ENCODE measurements at regions not wholly inside any gene's neighbourhood (a gene's known extent, or its start where the extent isn't known, plus 50 kb on each side); places are given as distances from the start of the nearest gene placed in this dataset.
"Not testable (repeated sequence)": the region's sequence is repeated elsewhere in the genome, so short reads cannot be mapped to it uniquely, and the experiment has no call there.

DNA sequence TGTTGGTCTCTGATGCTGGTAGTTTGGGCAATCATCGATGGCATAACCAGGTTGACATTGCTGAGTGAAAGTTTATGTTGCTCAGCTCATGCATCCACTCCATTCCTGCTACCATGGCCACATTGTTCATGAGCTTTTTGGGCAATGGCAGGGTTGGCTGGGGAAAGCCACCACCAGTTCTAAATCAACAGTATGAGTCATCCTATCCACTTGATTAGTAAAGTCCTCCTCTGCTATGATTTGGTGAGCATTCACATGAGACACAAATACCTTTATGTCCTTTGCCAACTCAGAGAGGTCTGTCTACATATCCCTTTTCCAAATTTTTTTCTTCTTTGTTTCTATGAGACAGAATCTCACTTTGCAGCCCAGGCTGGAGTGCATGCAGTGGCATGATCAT, 129.7 kb upstream of the FBN2 start:
- DNase-seq (ENCODE audit: low read depth): no peak

DNA sequence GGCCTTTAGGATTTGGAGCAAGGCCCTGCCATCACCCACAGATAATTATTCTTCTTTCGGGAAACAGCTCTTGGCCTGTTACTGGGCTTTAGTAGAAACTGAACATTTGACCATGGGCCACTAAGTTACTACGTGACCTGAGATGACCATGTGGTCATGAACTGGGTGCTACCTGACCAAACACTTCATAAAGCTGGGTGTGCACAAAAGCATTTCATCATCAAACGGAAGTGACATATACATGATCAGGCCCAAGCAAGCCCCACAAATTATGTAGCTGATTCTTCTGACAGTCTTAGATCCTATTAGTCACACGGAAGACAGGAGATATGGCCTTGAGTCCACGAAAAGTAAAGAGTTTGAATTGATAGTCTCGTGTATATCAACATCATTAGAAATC, 130.9 kb upstream of the FBN2 start:
- no peak for DNase-seq (ENCODE audit: low read depth)

DNA sequence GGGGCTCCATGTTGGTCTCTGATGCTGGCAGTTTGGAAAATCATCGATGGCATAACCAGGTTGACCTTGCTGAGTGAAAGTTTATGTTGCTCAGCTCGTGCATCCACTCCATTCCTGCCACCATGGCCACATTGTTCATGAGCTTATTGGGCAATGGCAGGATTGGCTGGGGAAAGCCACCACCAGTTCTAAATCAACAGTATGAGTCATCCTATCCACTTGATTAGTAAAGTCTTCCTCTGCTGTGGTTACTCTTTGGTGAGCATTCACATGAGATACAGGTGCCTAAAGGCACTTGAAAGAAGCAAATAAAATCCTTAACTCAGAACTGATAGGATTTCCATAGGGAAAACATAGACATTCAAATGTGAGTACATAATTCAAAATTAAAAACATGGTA, 131.8 kb upstream of the FBN2 start:
- no peak for DNase-seq (ENCODE audit: low read depth)

DNA sequence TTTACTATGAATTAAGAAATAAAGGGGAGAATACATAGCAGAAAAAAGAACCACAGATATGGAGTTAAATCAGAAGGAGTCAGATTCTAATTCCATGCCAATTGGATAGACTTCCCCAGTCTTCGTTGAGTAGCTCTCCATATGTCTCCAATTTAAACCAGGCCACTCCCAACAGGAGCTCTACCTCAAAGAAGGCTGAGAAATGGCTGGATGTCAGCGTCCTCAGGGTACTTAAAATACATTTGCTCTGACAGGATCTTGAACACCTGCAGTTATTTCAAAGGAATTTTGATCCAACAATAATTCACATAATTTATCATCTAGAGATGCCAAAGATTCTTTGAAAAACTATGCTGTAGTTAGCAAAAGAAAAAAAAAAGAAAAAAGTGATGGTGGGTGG, 133.9 kb upstream of the FBN2 start:
- no peak for DNase-seq (ENCODE audit: low read depth)

GRCh38 chr5:128673000-128673399, 135.0 kb upstream of the FBN2 start:
- no peak for DNase-seq (ENCODE audit: low read depth)

DNA sequence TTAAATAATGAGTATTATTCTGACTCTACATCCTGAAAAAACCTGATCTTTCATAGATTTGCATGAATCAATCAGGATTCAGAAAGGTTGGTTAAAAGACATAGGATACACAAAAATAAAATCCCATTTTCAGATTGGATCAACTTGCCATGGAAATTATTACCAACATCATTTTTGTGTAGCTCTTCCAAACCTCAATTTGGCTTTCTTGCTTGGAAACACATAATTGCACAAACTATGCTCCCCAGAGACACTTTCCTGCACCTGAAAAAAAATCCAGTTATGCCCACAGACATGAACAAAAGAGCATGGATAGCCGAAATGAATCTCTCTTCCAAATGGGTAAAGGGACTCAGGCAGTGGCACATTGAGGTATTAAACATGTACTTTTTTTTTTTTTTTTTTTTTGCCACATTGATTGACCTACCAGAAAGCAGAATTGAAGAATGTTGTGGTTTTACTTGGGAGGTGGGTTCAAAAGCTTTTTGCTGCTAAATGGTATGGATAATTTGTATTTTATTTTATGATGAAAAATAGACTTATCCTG, 135.4 kb upstream of the FBN2 start:
- no peak for DNase-seq (ENCODE audit: low read depth)

- DNase-seq (ENCODE audit: low read depth): no peak
Measured at GRCh38 chr5:128673970-128674369, 135.9 kb upstream of the FBN2 start.

GRCh38 chr5:128674837-128675446, 136.9 kb upstream of the FBN2 start:
- no peak for DNase-seq (ENCODE audit: low read depth)

DNA sequence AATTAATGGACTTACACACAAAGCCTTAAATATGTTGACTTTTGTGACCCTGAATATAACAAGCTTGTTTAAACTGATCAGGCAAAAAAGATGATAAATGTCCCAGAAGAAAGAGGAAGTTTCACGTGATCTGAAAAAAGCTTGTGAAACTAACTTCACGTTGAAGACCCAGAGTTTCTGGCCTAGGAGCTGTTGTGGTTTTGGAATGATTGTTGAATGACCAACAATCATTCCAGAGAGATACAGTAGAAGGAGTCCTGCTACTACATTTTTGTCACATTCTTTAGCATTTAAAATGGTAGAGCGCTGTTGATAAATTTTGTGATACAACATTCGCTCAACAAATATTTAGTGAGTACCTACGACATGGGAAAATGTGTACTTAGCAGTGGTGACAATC, 143.1 kb upstream of the FBN2 start:
- DNase-seq (ENCODE audit: low read depth): no peak

DNA sequence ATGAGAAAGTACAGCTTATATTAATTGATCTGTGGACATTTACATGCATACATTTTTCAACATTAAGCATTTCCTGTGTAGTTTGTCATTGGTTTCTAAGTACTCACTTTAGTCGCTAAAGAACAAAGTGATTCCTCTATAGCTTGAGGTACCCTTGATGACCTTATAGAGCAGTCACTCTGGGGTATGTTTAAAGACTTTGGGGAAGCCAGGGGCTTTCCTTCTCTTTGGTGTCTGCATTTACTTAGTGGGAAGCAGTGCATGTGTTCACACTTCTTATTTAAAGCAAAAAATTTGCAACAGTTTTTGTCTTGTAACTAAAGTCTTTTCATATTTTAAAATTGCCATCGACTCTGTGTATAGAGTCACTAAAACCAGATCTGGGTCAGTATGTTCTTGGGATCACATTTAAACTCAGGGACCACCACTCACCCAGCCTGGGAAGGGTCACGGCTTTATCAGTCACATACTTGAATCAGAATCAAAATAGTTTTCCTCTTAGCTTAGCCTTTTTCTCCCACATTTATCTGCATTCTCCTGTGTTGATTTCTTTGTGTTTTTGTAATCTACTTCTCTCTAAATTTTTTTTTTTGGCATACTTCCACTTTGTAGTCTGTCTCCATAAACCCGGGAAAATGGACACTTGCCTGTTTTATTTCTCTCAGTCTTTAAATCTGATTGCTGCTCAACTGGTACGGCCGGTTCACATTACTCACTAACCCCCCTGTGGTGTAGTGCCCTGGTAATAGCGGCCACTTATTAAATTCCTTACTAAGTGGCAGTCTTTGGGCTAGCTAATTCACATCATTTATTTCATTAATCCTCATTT, 143.9 kb upstream of the FBN2 start:
- no peak for DNase-seq (ENCODE audit: low read depth)

GRCh38 chr5:128682669-128683068, 144.6 kb upstream of the FBN2 start:
- no peak for DNase-seq (ENCODE audit: low read depth)

GRCh38 chr5:128684961-128685360, 146.9 kb upstream of the FBN2 start:
- no peak for DNase-seq (ENCODE audit: low read depth)

DNA sequence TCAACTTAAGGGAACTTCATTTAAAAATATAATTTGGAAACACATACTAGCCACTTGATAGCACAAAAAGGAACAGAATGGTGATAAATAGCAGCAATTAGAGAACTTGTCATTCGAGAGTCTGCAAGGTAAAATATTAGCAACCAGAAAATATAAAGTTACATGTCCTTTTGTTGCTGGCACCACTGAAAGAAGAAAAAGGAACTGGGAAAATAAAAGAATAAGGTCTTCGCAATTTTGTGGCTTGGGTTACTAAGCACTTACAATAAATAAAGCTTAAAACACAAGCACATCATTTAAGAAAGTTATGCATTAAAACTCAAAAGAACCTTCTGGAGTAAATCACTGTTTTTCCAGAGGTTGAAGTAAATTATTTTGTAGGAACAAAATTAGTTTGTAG, 149.9 kb upstream of the FBN2 start:
- no peak for DNase-seq (ENCODE audit: low read depth)

GRCh38 chr5:128693764-128694163, 155.7 kb upstream of the FBN2 start:
- no peak for DNase-seq (ENCODE audit: low read depth)

DNA sequence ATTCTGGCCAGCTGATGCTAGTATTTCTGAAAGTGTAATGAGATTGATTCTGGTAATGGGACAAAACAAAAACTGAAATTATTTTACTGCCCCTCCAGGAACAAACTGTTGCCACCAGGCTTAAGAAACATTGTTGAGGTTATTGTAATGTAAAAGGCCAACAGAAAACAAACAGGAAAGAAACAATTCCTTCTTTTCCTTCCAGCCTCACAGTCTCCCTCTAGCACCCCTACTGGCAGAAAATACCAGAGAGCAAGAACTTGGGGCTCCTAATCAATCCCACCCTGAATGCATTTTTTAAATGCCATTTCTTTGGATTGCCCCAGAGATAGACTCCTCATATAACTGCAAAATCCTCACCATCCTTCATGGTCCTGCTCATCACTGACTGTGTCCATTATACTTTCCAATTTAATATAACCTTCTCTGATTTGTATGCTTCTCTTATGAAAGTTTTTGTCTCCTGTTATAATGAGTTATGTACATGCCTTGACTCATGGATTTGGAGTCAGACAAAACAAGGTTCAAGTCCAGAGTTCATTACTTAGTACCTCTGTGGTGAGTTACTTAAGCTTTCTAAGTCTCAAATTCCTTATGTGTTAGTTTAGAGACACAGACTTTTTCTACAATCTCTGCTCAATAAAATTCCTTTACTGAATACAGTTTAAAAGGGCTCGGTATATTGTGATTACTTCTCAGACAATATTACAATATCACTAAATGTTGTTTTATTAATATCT, 157.9 kb upstream of the FBN2 start:
- no peak for DNase-seq (ENCODE audit: low read depth)

DNA sequence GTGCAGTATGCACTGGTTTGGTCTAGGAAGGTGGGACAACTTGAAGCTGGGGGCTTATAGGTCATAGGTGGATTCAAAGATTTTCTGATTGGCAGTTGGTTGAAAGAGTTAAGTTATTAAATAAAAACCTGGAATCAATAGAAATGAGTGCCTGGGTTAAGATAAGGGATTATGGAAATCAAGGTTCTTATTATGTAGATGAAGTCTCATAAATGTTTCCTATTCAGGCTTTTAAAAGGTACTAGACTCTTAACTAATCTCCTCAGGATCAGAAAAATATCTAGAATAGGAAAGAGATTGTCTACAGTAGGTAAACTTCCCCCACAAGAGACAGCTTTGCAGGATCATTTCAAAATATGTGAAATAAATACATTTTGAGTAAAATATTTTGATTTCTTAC, 163.3 kb upstream of the FBN2 start:
- no peak for DNase-seq (ENCODE audit: low read depth)

DNA sequence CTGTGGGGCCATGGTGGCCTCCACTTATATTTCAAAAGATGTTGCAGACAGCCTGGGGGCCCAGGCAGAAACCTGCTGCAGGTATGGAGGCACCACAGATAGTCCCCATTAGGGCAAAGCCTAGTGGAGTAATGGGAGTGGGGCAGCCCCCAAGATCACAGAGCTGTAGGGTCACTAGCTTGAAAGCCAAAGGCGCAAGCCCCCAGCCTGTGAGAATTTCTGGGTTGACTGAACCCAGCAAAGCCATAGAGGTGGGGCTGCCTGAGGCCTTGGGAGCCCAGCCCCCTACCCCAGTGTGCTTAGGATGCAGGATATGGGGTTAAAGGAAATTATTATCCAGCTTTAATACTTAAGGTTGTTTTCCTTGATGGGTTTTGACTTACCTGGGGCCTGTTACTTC, 165.3 kb upstream of the FBN2 start:
- DNase-seq (ENCODE audit: low read depth): no peak

GRCh38 chr5:128706269-128706668, 168.2 kb upstream of the FBN2 start:
- no peak for DNase-seq (ENCODE audit: low read depth)

DNA sequence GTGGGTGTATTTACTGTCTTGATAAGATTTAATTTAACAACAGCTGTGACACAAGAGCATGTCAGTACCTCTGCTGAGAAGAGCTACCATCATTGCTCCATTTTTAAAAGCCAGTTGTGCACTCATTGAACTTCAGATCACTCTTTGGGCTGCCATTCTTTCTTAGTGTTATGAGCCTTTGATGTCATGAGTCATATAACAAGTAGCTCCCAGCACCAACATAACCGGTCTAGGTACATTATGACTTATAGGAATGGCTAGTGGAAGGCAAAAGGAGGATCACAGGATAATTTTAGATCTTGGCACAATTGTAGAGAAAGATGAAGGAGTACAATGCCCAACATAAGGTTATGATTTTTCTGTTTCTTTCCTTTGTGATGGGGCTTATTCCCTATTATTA, 170.8 kb upstream of the FBN2 start:
- DNase-seq (ENCODE audit: low read depth): no peak

DNA sequence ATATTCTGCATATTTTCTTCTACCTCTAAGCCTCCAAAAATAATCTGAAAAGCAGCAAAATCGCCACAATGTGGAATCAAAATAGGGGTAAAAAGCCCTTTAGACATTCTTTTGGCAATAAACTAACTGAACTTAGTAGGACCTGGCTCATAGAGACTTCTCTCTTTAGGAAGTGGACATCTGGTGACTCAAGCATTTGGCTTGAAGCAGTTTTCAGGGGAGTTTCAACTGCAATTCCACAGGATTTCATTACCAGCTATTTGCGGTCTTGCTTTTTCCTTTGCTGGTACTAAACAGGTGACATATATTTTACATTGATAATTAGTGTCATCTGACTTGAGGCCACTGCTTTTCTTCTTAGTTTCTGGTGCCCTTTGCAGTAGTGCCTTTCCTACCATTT, 173.2 kb upstream of the FBN2 start:
- no peak for DNase-seq (ENCODE audit: low read depth)

DNA sequence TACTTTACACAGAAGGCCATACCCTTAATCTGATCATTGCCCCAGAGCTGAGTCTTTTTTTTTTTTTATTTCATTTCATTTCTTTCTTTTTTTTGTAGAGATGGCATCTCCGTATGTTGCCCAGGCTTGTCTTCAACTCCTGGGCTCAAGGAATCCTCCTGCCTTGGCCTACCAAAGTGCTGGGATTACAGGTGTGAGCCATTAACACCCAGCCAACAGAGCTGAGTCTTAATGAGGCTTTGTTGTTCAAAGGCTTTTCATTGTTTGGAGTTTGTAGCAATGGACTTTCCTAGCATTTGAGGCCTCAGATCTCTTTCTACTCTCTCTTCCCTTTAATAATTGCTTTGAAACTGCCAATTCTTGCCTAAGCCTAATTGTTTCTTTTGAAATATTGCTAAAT, 176.5 kb upstream of the FBN2 start:
- DNase-seq (ENCODE audit: low read depth): no peak

GRCh38 chr5:128722551-128722950, 184.5 kb upstream of the FBN2 start:
- DNase-seq (ENCODE audit: low read depth): no peak

GRCh38 chr5:128730021-128730420, 192.0 kb upstream of the FBN2 start:
- not testable (repeated sequence) for DNase-seq (ENCODE audit: low read depth)

Data from HS-27A (cell line).